GM19438 (cell line): ENCODE measurements at regions not wholly inside any gene's neighbourhood (a gene's known extent, or its start where the extent isn't known, plus 50 kb on each side); places are given as distances from the start of the nearest gene placed in this dataset.
"Not testable (repeated sequence)": the region's sequence is repeated elsewhere in the genome, so short reads cannot be mapped to it uniquely, and the experiment has no call there.

Source experiments
- ATAC-seq: cut with Tn5 transposase; IDR thresholded peaks from one replicate; pipeline ENCODE4 v1.9.1; 2021; ENCODE audit warnings: low read depth; ENCODE audit not compliant: unreplicated experiment

DNA sequence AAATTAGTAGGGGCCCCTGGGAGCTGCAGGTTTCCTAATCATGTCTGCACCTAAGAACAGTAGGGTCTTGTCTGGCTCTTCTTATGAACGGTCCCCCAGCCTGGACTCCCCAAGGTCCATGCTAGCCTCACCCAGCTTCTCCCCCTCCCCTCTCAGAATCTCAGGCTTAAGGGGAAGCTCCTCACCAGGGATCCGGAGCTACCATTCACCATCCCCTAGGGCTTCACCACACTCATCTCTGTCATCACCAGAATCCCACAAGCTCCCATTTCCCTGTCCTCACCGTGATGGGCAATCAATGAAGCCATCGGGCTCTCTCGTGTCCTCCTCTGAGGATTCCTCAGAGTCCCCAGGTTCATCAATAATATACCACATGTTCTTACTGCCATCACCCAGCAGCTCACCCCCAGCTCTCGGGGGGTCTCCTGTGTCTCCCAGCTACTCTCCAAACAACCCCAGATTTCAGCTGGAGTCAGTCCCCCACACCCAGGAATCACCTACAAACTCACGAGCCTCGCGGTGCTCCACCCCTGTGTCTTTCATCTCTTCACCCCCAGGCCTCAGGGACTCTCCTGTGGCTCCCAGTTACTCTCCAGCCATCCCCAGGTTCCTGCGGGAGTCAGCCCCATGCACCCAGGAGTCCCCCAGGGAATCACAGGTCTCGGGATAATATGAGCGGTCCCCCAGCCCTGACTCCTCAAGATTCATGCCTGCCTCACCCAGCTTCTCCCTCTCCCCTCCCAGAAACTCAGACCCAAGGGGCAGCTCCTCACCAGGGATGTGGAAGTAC, 335.6 kb downstream of the CWH43 start:
- not testable (repeated sequence) for ATAC-seq

DNA sequence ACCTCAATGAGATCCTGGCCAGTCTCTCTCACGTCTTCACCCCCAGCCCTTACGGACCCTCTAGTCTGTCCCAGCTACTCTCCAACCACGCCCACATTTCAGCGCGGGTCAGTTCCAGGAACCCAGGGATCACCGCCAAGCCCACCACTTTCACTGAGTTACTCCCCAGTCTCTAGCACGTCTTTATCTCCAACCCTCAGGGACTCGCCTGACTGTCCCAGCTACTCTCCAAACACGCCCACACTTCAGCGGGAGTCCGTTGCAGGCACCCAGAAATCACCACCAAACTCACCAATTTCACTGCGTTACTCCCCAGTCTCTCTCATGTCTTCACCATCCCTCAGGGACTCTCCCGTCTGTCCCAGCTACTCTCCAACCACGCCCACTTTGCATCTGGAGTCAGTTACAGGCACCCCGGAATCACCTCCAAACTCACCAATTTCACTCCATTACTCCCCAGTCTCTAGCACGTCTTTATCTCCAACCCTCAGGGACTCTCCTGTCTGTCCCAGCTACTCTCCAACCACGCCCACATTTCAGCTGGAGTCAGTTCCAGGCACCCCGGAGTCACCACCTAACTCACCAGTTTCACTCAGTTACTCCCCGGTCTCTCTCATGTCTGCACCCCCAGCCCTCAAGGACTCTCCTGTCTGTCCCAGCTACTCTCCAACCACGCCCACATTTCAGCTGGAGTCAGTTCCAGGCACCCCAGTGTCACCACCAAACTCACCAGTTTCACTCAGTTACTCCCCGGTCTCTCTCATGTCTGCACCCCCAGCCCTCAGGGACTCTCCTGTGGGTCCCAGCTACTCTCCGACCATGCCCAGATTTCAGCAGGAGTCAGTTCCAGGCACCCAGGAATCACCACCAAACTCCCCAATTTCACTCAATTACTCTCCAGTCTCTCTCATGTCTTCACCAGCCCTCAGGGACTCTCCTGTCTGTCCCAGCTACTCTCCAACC, 336.8 kb downstream of the CWH43 start:
- ATAC-seq = not testable (repeated sequence)

DNA sequence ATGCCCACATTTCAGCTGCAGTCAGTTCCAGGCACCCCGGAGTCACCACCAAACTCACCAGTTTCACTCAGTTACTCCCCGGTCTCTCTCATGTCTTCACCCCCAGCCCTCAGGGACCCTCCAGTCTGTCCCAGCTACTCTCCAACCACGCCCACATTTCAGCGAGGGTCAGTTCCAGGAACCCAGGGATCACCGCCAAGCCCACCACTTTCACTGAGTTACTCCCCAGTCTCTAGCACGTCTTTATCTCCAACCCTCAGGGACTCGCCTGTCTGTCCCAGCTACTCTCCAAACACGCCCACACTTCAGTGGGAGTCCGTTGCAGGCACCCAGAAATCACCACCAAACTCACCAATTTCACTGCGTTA, 337.5 kb downstream of the CWH43 start:
- ATAC-seq = not testable (repeated sequence)
